Spleen (tissue), 11 donors: ENCODE measurements at regions not wholly inside any gene's neighbourhood (a gene's known extent, or its start where the extent isn't known, plus 50 kb on each side); places are given as distances from the start of the nearest gene placed in this dataset.
"Not testable (repeated sequence)": the region's sequence is repeated elsewhere in the genome, so short reads cannot be mapped to it uniquely, and the experiment has no call there.

Experiments
- DNase-seq: peaks from one replicate; pipeline ENCODE4 v3.0.0-alpha.2; 2020
- H3K27ac ChIP-seq, 8 donors: fragments of 200-600 bp; sonication (generic) in 7 of 8; 1 replicate in 4 of 8; 2 replicates in 4 of 8; pipeline versions ENCODE4 v1.5.0 to v1.8.0; 2016 to 2021; ENCODE audit warnings: inconsistent platforms in 4 of 8, mild to moderate bottlenecking in 4 of 8, moderate library complexity in 1 of 8
- H3K27me3 ChIP-seq, 7 donors: fragments of 200-600 bp; sonication (generic) in 6 of 7; replicated peaks in 1 of 7; 1 replicate in 4 of 7; 2 replicates in 3 of 7; pipeline versions ENCODE4 v1.5.0 to v1.8.0; 2016 to 2021; ENCODE audit warnings: inconsistent platforms in 3 of 7, mild to moderate bottlenecking in 1 of 7
- H3K36me3 ChIP-seq, 6 donors: fragments of 200-600 bp; sonication (generic) in 5 of 6; 1 replicate in 4 of 6; 2 replicates in 2 of 6; pipeline versions ENCODE4 v1.5.0 to v1.8.0; 2016 to 2021; ENCODE audit warnings: inconsistent platforms in 2 of 6
- H3K4me1 ChIP-seq, 6 donors: fragments of 200-600 bp; sonication (generic) in 5 of 6; 1 replicate in 3 of 6; 2 replicates in 3 of 6; pipeline versions ENCODE4 v1.5.0 to v1.8.0; 2016 to 2021; ENCODE audit warnings: inconsistent platforms in 3 of 6
- H3K4me3 ChIP-seq, 8 donors: fragments of 200-600 bp; sonication (generic) in 7 of 8; 1 replicate in 4 of 8; 2 replicates in 4 of 8; pipeline versions ENCODE4 v1.5.0 to v1.8.0; 2016 to 2021; ENCODE audit warnings: inconsistent platforms in 4 of 8, mild to moderate bottlenecking in 4 of 8, moderate library complexity in 2 of 8
- H3K9me3 ChIP-seq, 8 donors: fragments of 200-600 bp; sonication (generic) in 7 of 8; 1 replicate in 4 of 8; 2 replicates in 4 of 8; pipeline versions ENCODE4 v1.5.0 to v1.8.0; 2016 to 2021; ENCODE audit warnings: inconsistent platforms in 4 of 8
- POLR2A ChIP-seq, 3 donors: fragments of 450-650 bp; IDR thresholded peaks; one replicate each; pipeline ENCODE4 v1.5.1; 2017; ENCODE audit warnings: antibody characterized with exemption in 3 of 3, mild to moderate bottlenecking in 1 of 3
- POLR2AphosphoS5 ChIP-seq, 3 donors: sonication (generic); formaldehyde crosslinking; IDR thresholded peaks; one replicate each; pipeline ENCODE4 v1.5.1; 2017; ENCODE audit warnings: antibody characterized with exemption in 3 of 3
- WGBS, 5 donors: extraction: QIAGEN DNeasy Blood & Tissue Kit in 3 of 5; methylation state at CpG; one replicate each; pipeline versions ENCODE4 v1.1.5 to v1.1.7; 2013 to 2018; 5-methylcytosine and 5-hydroxymethylcytosine counted together
- intact Hi-C: fragments of 100-400 bp; cut with DNase I; formaldehyde crosslinking; loops from one replicate; pipeline ENCODE4 v1.15.0; 2023; ENCODE audit warnings: low total_unique reads
- TF ChIP-seq, protein P1 (sequence below), 11 experiments: fragments of 200-600 bp in 7 of 11; fragments of 450-650 bp in 4 of 11; sonication (generic) in 4 of 11; IDR thresholded peaks in 8 of 11; conservative IDR thresholded peaks in 3 of 11; 1 replicate in 7 of 11; 2 replicates in 4 of 11; pipeline versions ENCODE4 v1.4.0 to v1.8.0; 2016 to 2021; ENCODE audit warnings: antibody characterized with exemption in 11 of 11, inconsistent platforms in 4 of 11, mild to moderate bottlenecking in 1 of 11
- donor health status: healthy with polysubstance abuse.
- donor health status: DM: no; HTN: no; CAD: no; lungs with moderate emphysema.
- donor health status: DM: no; HTN: no; CAD: no.
- donor health status: Bipolar disorder and iron deficiency.
- donor health status: healthy.
- donor health status: DM: no; HTN: no; CAD: no.
- donor health status: DM: yes; HTN: yes; CAD: no.

- no peak overlapping the region for H3K4me3 ChIP-seq
- no peak for DNase-seq
- H3K27me3 ChIP-seq: no peaks in the 10 kb centered on the region
- TF ChIP-seq POLR2A (IDR thresholded peaks at IDR 0.05) (no peak), POLR2AphosphoS5 (IDR thresholded peaks at IDR 0.05) (no peak)
- TF ChIP-seq, protein P1, sequence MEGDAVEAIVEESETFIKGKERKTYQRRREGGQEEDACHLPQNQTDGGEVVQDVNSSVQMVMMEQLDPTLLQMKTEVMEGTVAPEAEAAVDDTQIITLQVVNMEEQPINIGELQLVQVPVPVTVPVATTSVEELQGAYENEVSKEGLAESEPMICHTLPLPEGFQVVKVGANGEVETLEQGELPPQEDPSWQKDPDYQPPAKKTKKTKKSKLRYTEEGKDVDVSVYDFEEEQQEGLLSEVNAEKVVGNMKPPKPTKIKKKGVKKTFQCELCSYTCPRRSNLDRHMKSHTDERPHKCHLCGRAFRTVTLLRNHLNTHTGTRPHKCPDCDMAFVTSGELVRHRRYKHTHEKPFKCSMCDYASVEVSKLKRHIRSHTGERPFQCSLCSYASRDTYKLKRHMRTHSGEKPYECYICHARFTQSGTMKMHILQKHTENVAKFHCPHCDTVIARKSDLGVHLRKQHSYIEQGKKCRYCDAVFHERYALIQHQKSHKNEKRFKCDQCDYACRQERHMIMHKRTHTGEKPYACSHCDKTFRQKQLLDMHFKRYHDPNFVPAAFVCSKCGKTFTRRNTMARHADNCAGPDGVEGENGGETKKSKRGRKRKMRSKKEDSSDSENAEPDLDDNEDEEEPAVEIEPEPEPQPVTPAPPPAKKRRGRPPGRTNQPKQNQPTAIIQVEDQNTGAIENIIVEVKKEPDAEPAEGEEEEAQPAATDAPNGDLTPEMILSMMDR (IDR thresholded peaks at IDR 0.05 in 8 of 11, conservative IDR thresholded peaks at IDR 0.05 in 3 of 11): no peak
- H3K4me1 ChIP-seq: no peaks in the 10 kb centered on the region
- WGBS, 5 donors: 80 to 94% (median 87%) methylated on average over 1 of the region's 1 CpG
- peaks cover 0 to 4% (median 0%) of the 10 kb centered on the region in 8 donors for H3K9me3 ChIP-seq
- H3K27ac ChIP-seq: no peak overlapping the region
- no peaks in the 10 kb centered on the region for H3K36me3 ChIP-seq
- intact Hi-C loops: no loop called here
Observed at GRCh38 chr6:50565004-50565403, 148.3 kb upstream of the TFAP2D start.

DNA sequence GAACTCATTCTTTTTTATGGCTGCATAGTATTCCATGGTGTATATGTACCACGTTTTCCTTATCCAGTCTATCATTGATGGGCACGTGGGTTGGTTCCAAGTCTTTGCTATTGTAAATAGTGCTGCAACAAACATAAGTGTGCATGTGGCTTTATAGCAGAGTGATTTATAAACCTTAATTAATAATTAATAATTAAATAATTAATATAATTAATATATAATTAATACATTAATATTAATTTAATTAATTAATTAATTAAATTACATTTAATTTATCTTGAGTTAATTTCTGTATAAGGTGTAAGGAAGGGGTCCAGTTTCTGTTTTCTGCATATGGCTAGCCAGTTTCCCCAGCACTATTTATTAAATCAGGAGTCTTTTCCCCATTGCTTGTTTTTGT is 142.1 kb upstream of the TFAP2D start:
- H3K27me3 ChIP-seq, H3K4me1 ChIP-seq, DNase-seq, H3K36me3 ChIP-seq, H3K4me3 ChIP-seq, intact Hi-C loops, H3K27ac ChIP-seq: not testable (repeated sequence)
- 73 to 94% (median 83%) methylated on average over 2 of the region's 2 CpGs for WGBS, 5 donors
- H3K9me3 ChIP-seq: peaks cover 0 to 25% (median 15%) of the 10 kb centered on the region in 8 donors

- intact Hi-C loops: no loop called here
- TF ChIP-seq POLR2A (IDR thresholded peaks at IDR 0.05): no peak
- TF ChIP-seq, protein P1 (IDR thresholded peaks at IDR 0.05 in 8 of 11, conservative IDR thresholded peaks at IDR 0.05 in 3 of 11): no peak
- no peak for TF ChIP-seq POLR2AphosphoS5 (IDR thresholded peaks at IDR 0.05)
- WGBS, 5 donors: 71 to 81% (median 75%) methylated on average over 15 of the region's 15 CpGs
- H3K36me3 ChIP-seq: no peaks in the 10 kb centered on the region
- no peaks in the 10 kb centered on the region for H3K4me1 ChIP-seq
- no peak overlapping the region for H3K27ac ChIP-seq
- DNase-seq: no peak
- H3K4me3 ChIP-seq: no peak overlapping the region
- H3K9me3 ChIP-seq: no peaks in the 10 kb centered on the region
- no peaks in the 10 kb centered on the region for H3K27me3 ChIP-seq
Observed at GRCh38 chr6:50585441-50586330, 127.6 kb upstream of the TFAP2D start.

DNA sequence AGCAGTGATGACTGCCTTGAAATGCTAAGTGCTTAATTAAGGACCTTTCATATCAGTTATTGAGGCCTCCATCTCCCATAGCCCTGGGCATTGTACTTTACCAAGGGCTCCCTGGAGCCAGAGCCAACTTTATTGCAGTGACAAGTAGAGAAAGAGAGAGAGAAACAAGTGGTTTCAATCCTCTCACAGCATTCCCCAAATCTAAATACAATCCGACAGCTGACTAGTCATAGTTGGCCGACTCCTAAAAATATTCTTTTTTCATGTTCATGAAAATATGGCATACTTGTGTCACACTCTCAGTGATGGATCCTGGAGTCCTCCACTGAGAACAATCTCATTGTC is 127.0 kb upstream of the TFAP2D start:
- intact Hi-C loops: no loop called here
- 84 to 93% (median 88%) methylated on average over 2 of the region's 2 CpGs for whole genome bisulfite sequencing, 5 donors
- no peak for DNase-seq

More for the DNA sequence above, 127.0 kb upstream of the TFAP2D start:
- no peaks in the 10 kb centered on the region for H3K36me3 ChIP-seq
- no peaks in the 10 kb centered on the region for H3K27me3 ChIP-seq
- H3K4me1 ChIP-seq: no peaks in the 10 kb centered on the region
- no peaks in the 10 kb centered on the region for H3K9me3 ChIP-seq
- H3K27ac ChIP-seq: no peak overlapping the region
- no peak overlapping the region for H3K4me3 ChIP-seq
- TF ChIP-seq, protein P1 (IDR thresholded peaks at IDR 0.05 in 8 of 11, conservative IDR thresholded peaks at IDR 0.05 in 3 of 11): no peak
- no peak for TF ChIP-seq POLR2AphosphoS5 (IDR thresholded peaks at IDR 0.05)
- no peak for TF ChIP-seq POLR2A (IDR thresholded peaks at IDR 0.05)
